AG04450 (cell line): ENCODE measurements at regions not wholly inside any gene's neighbourhood (a gene's known extent, or its start where the extent isn't known, plus 50 kb on each side); places are given as distances from the start of the nearest gene placed in this dataset.

ENCODE experiments used
- CTCF ChIA-PET: fragments of 300-600, 350-600 bp; formaldehyde crosslinking; extraction: SDS; loops from one replicate; lab custom pipeline; 2022; ENCODE audit warnings: antibody characterized with exemption, inconsistent platforms; lab: Charles Lee
- POLR2A ChIA-PET: fragments of 350-600 bp; formaldehyde crosslinking; extraction: SDS; loops from one replicate; lab custom pipeline; 2021; ENCODE audit warnings: antibody characterized with exemption, inconsistent platforms; lab: Yijun Ruan, JAX
- DNase-seq: peaks from one replicate; pipeline ENCODE4 v3.0.0-alpha.2; 2011; ENCODE audit warnings: low read depth, low spot score
- H3K27ac ChIP-seq: one replicate; pipeline ENCODE4 v1.5.1; 2012; ENCODE audit warnings: low read depth, low read length, control low read depth
- H3K27me3 ChIP-seq: one replicate; pipeline ENCODE4 v1.6.0; 2012; ENCODE audit warnings: low read length; ENCODE audit not compliant: control insufficient read depth, insufficient read depth
- H3K4me3 ChIP-seq: 2 replicates; pipeline ENCODE4 v1.5.1; 2011; ENCODE audit warnings: mild to moderate bottlenecking, low read depth, low read length, control low read depth
- H3K9me3 ChIP-seq: 2 replicates; pipeline ENCODE4 v1.5.1; 2012; ENCODE audit warnings: low read length; ENCODE audit not compliant: control insufficient read depth, insufficient read depth
- CTCF ChIP-seq: IDR thresholded peaks from 2 replicates; pipeline ENCODE4 v1.5.1; 2011; ENCODE audit warnings: low read depth, low read length, control low read depth, inconsistent platforms

- ChIA-PET POLR2A (no interaction called here), CTCF (no interaction called here)
- Histone ChIP-seq H3K27ac (no peak overlapping the region), H3K27me3 (no peaks in the 10 kb centered on the region), H3K4me3 (no peak overlapping the region), H3K9me3 (peaks cover 17% of the 10 kb centered on the region)
- no peak for DNase-seq
- TF ChIP-seq CTCF, result no peak
Observed at GRCh38 chr2:16462958-16463357, 202.7 kb downstream of the CYRIA start.

GRCh38 chr2:16461672-16462071 is 204.0 kb downstream of the CYRIA start:
- no peak for TF ChIP-seq CTCF
- peaks cover 14% of the 10 kb centered on the region for H3K9me3 ChIP-seq
- POLR2A ChIA-PET, result no interaction called here
- H3K4me3 ChIP-seq, result no peak overlapping the region
- DNase-seq, result no peak
- CTCF ChIA-PET, result no interaction called here
- no peak overlapping the region for H3K27ac ChIP-seq
- no peaks in the 10 kb centered on the region for H3K27me3 ChIP-seq

- Histone ChIP-seq H3K9me3 (peaks cover 10% of the 10 kb centered on the region; the same call in 1 of the 2 replicates), H3K27ac (no peak overlapping the region), H3K4me3 (no peak overlapping the region), H3K27me3 (no peaks in the 10 kb centered on the region)
- ChIA-PET POLR2A (no interaction called here), CTCF (no interaction called here)
- no peak for DNase-seq
- no peak for TF ChIP-seq CTCF
Observed at GRCh38 chr2:16459606-16460005, 206.0 kb downstream of the CYRIA start.

GRCh38 chr2:16454621-16455020 is 211.0 kb downstream of the CYRIA start:
- no peak overlapping the region for H3K4me3 ChIP-seq
- CTCF ChIA-PET, result no interaction called here
- no peak overlapping the region for H3K27ac ChIP-seq
- H3K9me3 ChIP-seq, result peaks cover 6% of the 10 kb centered on the region
- TF ChIP-seq CTCF, result no peak
- DNase-seq, result no peak
- POLR2A ChIA-PET, result no interaction called here
- H3K27me3 ChIP-seq, result no peaks in the 10 kb centered on the region

- ChIA-PET POLR2A (no interaction called here), CTCF (no interaction called here)
- Histone ChIP-seq H3K4me3 (no peak overlapping the region), H3K9me3 (peaks cover 6% of the 10 kb centered on the region), H3K27me3 (no peaks in the 10 kb centered on the region), H3K27ac (no peak overlapping the region)
- DNase-seq, result no peak
- no peak for TF ChIP-seq CTCF
Observed at GRCh38 chr2:16452123-16452522, 213.5 kb downstream of the CYRIA start.
